Cerebellar nuclear complex (tissue), 1 donor: ENCODE measurements at regions not wholly inside any gene's neighbourhood (a gene's known extent, or its start where the extent isn't known, plus 50 kb on each side); places are given as distances from the start of the nearest gene placed in this dataset.

Experiments used
- DNase-seq, 2 experiments: peaks; one replicate each; lab custom pipeline; 2025; lab: John Stamatoyannopoulos, UW

DNA sequence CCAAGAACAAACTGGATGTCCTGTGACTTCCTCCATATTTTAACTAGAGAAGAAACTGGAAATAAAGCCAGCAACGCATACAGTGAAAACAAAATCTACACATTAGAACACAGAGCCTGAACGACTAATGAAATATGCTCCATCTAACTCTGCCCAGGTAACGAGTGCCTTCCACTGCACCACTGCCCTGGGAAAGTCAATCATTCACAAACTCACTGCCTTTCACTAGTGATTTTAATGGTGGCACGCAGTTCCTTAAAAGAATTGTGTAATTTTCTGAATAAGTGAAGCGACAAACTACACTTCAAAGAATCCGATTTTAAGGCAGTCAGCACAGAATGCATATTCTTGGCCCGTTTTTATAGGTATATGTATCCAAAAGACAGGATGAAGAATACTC is 416.0 kb downstream of the SHQ1 start:
- no peak for DNase-seq

DNA sequence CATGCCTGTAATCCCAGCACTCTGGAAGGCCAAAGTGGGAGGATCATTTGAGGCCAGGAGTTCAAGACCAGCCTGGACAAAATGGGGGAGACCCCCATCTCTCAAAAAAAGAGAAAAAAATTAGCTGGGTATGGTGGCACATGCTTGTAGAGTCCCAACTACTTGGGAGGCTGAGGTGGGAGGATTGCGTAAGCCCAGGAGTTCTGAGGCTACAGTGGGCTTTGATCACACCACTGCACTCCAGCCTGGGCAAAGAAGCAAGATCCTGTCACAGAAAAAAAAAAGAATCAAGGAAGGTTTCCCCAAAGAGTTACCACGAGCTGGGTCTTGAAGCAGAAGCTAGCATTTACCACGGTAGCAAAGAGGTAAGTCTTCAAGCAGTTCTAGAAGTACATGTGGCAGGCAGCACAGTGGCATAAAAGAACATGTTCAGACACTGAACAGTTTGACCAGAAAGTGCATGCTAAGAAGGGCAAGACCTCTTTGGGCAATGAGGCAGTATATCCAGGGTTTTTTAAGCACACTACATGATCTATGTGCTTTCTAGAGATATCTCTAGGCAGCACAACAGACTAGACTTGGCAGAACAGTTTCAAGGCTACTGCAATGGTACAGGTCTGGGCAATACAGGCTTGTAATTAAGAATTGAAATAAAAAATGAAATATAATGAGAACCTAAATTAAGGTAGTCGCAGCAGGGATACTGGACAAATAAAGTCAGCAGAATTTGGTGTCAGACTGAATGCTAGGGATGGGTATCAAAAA is 418.5 kb downstream of the SHQ1 start:
- DNase-seq: no peak

DNA sequence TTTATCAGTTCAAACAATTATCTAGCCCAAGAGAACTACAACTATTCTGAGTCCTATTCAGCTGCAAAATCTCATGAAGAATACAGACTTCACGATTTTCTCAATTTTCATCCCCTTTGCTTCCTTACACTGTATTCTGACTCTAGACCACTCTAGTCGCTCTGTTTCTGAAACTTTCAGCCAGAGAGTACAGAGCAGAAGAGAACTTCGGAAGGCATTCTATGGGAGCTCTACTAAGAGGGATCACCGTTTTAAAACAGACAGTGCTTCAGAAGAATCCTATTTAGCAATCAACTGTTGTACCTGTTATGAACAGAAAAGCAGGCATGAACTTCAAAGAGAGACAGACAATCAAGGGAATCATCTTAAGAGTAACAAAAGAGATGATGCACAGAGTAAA is 419.4 kb downstream of the SHQ1 start:
- DNase-seq: no peak

DNA sequence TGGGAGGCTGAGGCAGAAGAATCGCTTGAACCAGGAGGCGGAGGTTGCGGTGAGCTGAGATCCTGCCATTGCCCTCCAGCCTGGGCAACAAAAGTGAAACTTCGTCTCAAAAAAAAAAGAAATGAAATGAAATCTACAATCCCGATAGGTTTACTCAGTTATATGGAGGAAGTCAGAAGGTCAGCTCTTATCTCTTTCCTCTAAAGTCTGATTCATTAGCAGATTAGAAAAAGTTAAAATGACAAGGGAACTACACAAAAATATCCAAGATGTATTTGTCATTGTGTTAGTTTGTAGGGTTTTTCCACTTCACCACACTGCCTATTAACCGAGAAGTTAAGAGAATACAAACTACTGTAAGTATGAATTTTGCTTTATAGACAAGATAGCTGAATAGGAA is 420.6 kb downstream of the SHQ1 start:
- no peak for DNase-seq

DNA sequence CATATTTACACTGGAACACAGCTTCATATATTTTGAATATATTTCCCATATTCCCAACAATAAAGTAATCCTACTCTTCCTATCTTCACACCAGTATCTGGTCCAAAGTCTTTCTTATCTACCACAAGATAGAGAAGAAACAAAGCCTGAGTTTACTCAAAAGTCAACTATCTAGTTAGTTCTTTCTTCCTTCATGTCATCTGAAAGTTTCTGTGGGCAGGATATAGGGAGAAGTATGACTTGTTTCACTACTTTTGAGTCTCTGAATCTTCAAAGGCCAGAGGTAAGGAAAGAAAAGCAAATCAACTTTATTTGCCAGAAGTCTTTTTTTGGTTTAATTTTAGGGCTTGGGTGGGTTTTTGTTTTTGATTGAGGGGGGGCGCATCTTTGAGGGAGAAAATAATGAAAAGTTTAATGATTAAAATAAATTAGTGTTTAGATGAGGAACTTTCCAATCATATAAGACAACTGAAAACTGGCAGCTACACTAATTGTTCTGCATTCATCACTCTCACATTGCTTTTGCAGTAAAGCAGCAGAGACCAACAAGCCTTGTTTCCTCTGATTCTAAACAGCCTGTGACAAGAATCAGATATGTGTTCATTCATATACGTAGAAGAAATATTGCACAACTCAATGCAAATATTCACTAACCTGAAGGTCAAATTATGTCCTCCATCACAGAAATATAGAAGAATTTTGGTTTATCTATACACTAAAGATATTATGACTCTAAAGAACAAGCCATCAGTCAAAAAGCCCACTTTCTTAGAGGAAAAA is 421.4 kb downstream of the SHQ1 start:
- DNase-seq: no peak

DNA sequence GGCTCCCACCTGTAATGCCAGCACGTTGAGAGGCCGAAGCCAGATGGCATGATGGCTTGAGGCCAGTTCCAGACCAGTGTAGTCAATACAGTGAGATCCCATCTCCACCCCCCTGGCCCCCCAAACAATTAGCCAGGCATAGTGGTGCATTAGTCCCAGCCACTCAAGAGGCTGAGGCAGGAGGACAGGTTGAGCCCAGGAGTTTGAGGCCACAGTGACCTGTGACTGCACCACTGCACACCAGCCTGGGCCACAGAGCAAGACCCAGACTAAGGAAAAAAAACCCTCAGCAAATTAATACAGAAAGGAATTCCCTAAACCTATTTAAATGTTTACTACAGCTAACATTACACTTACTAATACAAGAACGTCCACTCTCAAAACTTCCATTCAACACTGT is 424.6 kb downstream of the SHQ1 start:
- DNase-seq: no peak

DNA sequence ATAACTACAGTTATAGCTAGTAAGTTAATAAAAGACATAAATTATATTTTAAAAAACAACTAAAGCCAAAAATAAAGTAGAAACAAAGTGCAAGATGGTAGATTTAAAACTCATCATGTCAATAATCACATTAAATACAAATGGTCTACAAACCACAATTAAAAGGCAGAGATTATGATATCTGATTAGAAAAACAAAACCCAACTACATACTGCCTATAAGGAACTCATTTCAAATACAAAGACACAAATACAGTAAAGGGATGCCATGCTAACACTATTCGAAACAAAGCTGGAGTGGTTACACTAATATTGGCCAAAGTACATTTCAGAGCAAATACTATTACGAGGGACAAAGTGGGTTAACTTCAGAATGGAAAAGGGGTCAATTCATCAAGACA is 426.5 kb downstream of the SHQ1 start:
- DNase-seq: no peak

DNA sequence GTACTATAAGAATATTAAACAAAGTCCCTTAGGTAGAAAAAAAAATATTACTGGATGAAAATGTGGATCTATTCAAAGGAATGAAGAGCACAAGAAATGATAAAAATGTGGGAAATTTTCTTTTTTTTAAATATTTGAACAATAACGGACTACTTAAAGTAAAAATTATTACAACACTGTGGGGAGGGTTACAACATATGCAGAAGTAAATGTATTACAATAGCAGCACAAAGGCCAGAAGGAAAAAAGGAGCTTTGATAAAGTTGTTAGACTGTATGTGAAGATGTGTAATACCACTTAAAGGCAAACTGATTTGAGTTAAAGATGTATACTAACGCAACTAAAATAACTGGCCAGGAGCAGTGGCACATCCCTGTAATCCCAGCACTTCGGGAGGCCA is 427.1 kb downstream of the SHQ1 start:
- no peak for DNase-seq

DNA sequence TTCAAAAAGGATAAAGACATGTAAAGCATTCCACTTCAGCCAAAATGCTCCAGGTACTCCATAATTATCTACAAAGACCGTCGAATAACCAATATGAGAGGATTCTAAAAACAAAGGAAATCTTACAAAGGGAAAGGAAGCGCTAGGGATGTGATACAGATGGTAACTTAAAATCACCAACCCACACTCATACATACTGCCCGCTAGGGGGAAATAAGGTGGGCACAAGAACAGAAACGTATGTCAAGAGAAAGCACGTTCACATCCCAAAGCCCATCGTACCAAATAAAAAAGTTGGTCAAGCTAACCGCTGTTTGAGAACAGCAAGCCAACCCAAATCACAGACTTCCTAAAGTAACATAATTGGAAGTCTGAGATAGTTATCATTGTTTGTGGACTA is 429.4 kb downstream of the SHQ1 start:
- DNase-seq: no peak

DNA sequence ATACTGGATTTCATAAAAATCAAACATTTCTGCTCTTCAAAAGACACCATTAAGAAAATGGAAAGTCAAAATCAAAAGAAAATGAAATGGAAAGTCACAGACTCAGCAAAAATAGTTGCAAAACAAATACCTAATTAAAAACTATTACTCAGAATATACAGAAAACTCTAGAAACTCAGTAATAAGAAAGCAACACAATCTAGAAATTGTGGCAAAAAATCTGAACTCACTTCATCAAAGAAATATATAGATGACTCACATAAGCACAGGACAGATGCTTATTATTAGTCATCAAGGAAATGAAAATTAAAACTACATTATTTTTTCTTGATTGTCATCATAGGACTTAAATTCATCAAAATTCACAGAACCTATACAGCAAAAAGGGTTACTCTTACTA is 430.0 kb downstream of the SHQ1 start:
- no peak for DNase-seq

DNA sequence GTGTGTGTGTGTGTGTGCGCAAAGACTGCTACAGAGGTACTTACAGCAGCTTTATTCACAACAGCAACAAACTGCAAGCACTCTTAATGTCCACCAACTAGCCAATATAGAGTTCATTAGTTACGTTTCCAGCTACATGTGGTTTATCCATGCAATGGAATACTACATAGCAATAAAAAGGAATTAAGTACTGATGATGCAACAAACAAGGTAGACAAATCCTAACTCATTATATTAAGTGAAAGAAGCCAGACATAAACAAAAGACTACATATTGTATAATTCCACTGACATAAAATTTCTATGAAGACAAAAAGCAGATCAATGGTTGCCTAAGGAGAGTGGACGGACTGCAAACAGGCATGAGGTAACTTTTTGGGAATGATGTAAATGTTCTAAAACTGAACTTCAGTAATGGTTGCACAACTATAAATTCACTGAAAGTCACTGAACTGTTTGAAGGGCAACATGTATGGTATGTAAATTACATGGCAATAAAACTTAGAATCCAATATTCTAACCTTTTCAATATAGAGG is 433.7 kb downstream of the SHQ1 start:
- DNase-seq: no peak

DNA sequence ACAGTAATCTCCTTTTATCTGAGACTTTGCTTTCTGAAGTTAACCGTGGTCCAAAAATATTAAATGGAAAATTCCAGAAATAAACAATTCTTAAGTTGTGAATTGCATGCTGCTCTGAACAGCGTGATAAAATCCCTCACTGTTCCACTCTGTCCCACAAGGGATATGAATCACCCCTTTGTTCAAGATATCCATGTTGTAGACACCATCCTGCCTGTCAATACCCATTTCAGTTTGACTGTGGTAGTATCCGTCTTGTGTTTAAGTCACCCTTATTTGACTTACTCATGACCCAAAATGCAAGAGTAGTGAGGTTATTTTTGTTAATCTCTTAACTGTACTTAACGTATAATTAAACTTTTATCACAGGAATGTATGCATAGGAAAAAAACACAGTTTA is 435.0 kb downstream of the SHQ1 start:
- no peak for DNase-seq

DNA sequence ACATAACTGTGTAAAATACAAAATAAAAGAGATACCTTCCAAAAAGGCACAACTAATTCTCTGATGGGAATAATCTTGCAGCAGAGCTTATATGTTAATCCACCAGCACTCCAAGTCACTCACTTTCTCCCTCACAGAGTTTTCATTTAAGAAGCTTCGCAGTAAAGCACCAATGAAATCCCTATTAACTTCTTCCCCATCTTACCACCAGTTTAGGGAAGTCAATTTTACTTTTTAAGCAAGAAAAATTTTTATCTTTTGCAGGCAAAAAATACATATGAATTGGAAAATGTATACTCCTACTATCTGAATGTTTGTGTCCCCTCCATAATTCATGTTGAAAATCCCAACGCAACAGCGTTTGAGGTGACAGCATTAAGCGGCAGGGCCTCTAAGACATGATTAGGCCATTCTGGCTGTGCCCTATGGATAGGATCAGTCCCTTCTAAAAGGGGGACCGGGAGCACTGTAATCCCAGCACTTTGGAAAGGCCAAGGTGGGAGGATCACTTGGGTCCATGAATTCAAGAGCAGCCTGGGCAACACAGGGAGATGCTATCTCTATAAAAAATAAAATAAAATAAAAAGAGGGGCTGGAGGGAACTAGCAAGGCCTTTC is 435.8 kb downstream of the SHQ1 start:
- no peak for DNase-seq

DNA sequence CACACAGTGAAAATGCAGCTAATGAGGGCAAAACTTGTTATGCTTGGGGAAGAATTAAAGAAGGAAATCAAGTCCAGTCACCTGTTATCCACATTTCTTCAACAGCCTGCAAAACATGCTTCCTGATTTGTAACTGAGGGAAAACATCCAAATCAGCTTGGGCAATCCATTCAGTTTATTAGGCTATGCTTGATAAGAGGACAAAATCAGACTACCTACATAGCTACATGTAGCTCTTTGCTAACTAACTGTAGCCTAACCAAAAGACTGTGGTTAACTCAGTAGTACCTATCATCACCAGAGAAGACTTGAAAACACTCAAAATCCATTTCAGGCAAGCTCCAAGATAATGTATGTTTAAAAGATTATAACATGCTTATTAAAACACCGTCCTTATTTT is 436.4 kb downstream of the SHQ1 start:
- no peak for DNase-seq

DNA sequence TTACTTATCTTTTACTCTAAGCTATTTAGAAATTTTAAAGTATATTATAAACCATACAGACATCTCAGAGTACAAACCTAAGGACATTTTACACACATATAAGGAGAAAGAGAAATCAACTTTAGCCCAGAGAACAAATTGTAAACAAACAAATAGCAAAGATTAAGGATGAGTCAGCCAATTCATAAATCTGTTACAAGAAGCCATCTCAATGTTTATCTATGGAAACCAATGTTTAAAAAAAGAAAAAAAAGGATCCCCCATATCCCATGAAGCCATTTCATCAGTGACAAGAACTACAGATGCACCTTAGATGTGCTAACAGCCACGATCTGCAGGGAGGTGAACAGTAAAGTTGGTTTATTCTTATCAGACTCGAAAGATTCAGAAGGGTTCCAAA is 437.1 kb downstream of the SHQ1 start:
- no peak for DNase-seq

DNA sequence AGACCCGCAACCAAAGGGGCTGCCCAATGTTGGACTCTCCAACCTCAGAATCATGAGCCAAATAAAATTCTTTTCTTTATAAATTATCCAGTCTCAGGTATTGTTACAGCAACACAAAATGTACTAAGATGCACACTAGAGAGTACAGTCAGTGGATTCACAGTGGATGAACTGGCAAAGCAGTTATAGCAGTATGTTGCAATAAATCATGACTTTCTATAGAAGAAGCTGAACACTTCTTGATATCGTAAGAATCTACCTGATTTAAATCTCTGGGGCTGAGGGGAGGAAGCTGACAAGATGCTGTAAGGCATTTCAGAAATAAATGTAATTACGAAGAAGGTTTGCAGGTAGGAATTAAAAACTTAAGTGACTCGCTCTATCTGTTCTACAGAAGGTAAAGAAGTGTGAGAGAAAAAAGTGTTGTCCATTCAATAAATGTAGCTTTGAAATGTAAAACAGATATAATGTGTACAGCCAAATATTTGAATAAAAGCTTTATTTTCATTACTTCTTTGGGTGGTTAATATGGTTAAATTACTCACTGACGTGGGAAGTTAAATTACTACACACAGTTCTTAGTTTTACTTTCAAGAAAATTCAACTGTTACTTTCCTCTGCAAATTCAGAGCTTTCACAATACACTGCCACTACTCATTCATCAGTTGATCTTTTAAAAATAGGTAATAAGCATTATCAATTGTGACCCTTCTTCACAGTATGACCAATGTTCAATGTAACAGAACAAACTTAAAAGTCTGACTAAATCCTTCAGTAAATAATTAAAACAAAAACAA is 439.1 kb downstream of the SHQ1 start:
- no peak for DNase-seq

DNA sequence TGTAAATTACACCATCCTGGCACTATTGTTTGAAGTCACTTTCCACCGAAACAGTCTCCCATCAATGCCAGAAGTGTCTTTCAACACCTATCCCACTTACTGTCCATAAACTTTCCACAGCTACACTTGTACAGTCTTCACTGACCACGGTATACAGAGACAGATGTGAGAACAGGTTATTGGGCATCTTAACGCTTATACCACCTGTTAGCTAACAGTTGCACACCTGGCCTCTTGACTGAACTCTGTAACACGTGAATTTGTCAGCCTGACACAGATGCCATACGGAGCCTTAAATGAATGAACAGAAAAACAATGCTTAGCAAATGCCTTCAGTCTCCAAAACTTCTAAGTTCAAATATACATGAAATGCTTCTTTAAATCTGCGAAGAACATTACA is 440.5 kb downstream of the SHQ1 start:
- DNase-seq: no peak

DNA sequence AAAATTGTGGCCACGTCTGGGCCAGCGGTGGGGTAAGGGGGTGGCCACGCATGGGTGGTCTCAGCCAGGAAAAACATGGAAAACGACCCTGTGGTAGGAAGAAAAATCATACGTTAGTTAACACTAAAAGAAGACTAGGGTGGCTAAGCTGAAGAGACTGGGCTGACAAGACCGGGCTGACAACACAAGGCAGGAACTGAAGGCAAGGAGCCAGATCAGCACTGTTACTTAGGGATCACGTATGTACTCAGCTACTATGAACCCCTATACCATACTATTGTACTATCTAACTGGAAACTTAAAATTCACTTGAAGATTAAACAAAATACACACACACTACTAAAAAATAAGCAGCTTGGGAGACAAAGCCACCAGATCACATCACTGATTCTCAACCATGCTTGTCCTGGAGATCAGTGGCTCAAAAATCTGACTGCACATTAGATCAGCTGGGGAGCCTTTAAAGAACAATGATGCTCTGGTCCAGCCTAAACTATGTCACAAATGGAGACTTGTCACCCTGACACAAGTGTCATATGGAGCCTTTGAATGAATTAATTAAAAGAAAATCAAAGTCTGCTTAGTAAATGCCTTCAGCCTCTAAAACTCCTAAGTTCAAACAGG is 442.2 kb downstream of the SHQ1 start:
- no peak for DNase-seq

DNA sequence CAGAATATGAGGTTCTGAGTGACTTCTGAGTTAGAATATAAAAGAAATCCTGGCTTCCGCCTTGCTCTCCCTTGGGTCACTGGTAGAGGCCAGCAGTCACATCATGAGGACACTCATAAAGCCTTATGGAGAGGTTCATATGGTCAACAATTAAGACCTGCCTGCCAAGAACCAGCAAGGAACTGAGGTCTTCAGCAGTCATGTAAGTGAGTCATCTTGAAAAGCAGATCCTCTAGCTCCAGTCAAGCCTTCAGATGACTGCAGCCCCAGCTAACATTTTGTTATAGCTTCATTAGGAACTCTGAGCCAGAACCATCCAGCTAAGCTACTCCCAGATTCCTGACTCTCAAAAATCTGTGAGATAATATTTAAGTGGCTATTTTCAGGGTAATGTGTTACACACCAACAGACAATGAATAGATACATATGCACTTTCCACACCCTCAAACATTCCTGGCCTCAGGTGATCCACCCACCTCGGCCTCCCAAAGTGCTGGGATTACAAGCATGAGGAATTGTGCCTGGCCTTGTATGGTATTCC is 447.2 kb downstream of the SHQ1 start:
- no peak for DNase-seq

DNA sequence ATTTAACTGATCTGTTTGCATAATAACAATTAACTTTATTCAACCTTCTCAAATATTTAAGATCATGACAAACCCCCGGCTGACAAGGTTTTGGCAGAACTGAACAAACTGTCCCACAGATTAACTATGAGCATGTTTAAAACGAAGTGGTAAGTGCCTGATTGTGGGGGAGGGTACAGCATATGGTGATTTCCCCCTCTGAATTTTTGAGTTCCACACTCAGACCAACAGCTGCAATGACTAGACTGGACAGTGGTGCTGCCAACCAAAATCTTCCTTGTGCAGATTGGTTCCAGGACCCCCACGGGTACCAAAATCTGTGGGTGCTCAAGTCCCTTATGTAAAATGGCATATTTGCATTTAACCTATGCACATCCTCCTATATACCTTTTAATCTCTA is 449.5 kb downstream of the SHQ1 start:
- no peak for DNase-seq

DNA sequence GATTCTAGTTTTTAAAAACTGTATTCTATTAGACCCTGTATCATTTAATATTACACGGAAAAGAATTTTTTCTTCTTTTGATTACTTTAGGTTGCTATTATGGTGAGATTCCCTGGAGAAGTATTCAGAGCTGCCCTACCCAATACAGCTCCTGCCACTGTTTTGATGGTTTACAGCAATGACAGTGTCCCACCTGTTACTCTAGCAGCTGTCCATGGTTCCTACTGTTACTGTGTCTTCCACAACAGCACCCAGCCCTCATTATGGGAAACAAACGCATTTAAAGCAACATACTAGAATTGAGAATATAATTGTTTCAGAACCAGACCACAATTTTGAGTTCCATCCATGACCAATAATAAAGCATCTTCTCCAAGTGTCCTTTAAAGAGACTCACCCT is 450.7 kb downstream of the SHQ1 start:
- no peak for DNase-seq
